ENCODE measurements at regions not wholly inside any gene's neighbourhood (a gene's known extent, or its start where the extent isn't known, plus 50 kb on each side); places are given as distances from the start of the nearest gene placed in this dataset.

GRCh38 chr18:4908328-4908727 is 288.7 kb downstream of the AKAIN1 start:
- ATAC-seq (no peak), DNase-seq (no peak)
- H3K4me1 ChIP-seq (ENCODE audit: low read depth), result no peaks in the 10 kb centered on the region
- H3K9me3 ChIP-seq, result peaks cover 31% of the 10 kb centered on the region
- no peak overlapping the region for H3K4me3 ChIP-seq
- TF ChIP-seq, protein P1, sequence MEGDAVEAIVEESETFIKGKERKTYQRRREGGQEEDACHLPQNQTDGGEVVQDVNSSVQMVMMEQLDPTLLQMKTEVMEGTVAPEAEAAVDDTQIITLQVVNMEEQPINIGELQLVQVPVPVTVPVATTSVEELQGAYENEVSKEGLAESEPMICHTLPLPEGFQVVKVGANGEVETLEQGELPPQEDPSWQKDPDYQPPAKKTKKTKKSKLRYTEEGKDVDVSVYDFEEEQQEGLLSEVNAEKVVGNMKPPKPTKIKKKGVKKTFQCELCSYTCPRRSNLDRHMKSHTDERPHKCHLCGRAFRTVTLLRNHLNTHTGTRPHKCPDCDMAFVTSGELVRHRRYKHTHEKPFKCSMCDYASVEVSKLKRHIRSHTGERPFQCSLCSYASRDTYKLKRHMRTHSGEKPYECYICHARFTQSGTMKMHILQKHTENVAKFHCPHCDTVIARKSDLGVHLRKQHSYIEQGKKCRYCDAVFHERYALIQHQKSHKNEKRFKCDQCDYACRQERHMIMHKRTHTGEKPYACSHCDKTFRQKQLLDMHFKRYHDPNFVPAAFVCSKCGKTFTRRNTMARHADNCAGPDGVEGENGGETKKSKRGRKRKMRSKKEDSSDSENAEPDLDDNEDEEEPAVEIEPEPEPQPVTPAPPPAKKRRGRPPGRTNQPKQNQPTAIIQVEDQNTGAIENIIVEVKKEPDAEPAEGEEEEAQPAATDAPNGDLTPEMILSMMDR (IDR thresholded peaks at IDR 0.05), result no peak
- no peaks in the 10 kb centered on the region for H3K36me3 ChIP-seq (ENCODE audit: low read depth)
- intact Hi-C loops (cut with DNase I, micrococcal nuclease), result no loop called here

GRCh38 chr18:4906856-4907255 is 290.2 kb downstream of the AKAIN1 start:
- H3K4me1 ChIP-seq (ENCODE audit: low read depth), result no peaks in the 10 kb centered on the region
- ATAC-seq (no peak), DNase-seq (no peak)
- H3K9me3 ChIP-seq, result peaks cover 36% of the 10 kb centered on the region
- TF ChIP-seq, protein P1 (IDR thresholded peaks at IDR 0.05), result no peak
- H3K4me3 ChIP-seq, result no peak overlapping the region
- intact Hi-C loops (cut with DNase I, micrococcal nuclease), result no loop called here
- H3K36me3 ChIP-seq (ENCODE audit: low read depth), result no peaks in the 10 kb centered on the region

DNA sequence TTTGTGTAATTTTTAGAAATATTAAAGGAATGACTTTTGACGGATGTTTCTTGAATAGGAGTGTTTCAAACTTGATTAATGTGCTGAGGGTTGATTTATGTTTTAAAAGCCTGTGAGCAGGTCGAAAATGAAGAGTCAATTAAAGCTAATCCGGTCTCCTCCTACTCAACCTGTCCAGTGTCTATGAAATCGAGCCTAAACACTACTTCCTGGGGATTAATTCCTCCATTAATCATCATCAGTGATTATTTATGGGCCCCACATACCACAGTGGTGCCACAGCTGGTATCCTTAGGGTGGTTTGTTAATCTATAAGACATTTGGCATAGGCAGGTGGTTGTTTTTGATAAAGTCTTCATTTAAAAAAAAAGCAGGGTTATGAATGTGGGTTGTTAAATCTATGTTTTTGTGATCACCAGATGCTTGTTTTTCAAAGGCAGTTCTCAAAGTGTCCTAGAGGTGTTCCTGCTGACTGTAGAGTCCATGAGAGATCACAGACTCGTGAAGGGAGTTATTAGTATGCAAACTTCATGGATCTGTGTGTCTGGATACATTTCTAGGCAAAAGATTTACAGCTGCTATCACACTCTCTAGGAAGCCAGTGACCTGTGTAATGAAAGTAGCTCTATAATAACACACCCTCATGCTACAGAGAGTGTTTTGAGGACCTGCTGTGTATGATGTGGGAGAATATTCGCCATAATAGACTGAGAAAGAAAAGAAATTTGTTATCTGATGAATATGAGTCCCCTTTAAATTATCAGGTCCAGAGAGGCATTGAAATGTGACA is 308.6 kb downstream of the AKAIN1 start:
- Histone ChIP-seq H3K36me3 (ENCODE audit: low read depth) (no peaks in the 10 kb centered on the region), H3K9me3 (peaks cover 67% of the 10 kb centered on the region), H3K4me3 (no peak overlapping the region), H3K4me1 (ENCODE audit: low read depth) (no peaks in the 10 kb centered on the region)
- ATAC-seq, result no peak
- DNase-seq, result no peak
- TF ChIP-seq, protein P1 (IDR thresholded peaks at IDR 0.05), result no peak
- intact Hi-C loops (cut with DNase I, micrococcal nuclease), result no loop called here

GRCh38 chr18:4878480-4878879 is 318.6 kb downstream of the AKAIN1 start:
- intact Hi-C loops (cut with DNase I, micrococcal nuclease), result no loop called here
- TF ChIP-seq, protein P1 (IDR thresholded peaks at IDR 0.05), result no peak
- Histone ChIP-seq H3K4me3 (no peak overlapping the region), H3K36me3 (ENCODE audit: low read depth) (no peaks in the 10 kb centered on the region), H3K9me3 (peaks cover 48% of the 10 kb centered on the region), H3K4me1 (ENCODE audit: low read depth) (no peaks in the 10 kb centered on the region)
- DNase-seq, result no peak
- ATAC-seq, result no peak

- TF ChIP-seq, protein P1 (IDR thresholded peaks at IDR 0.05), result no peak
- H3K4me1 ChIP-seq (ENCODE audit: low read depth), result no peaks in the 10 kb centered on the region
- no peak overlapping the region for H3K4me3 ChIP-seq
- no peak for DNase-seq
- no peak for ATAC-seq
- H3K36me3 ChIP-seq (ENCODE audit: low read depth), result no peaks in the 10 kb centered on the region
- H3K9me3 ChIP-seq, result peaks cover 60% of the 10 kb centered on the region
- intact Hi-C loops (cut with DNase I, micrococcal nuclease), result no loop called here
Measured at GRCh38 chr18:4871197-4871596, 325.9 kb downstream of the AKAIN1 start.
